NOMO-1 treated with DMSO at 0.1 percent for 48 hours (cell line): ENCODE measurements at regions not wholly inside any gene's neighbourhood (a gene's known extent, or its start where the extent isn't known, plus 50 kb on each side); places are given as distances from the start of the nearest gene placed in this dataset.

ENCODE experiments used
- DNase-seq: peaks from one replicate; lab custom pipeline; 2025; ENCODE audit not compliant: unreplicated experiment; lab: John Stamatoyannopoulos, UW

DNA sequence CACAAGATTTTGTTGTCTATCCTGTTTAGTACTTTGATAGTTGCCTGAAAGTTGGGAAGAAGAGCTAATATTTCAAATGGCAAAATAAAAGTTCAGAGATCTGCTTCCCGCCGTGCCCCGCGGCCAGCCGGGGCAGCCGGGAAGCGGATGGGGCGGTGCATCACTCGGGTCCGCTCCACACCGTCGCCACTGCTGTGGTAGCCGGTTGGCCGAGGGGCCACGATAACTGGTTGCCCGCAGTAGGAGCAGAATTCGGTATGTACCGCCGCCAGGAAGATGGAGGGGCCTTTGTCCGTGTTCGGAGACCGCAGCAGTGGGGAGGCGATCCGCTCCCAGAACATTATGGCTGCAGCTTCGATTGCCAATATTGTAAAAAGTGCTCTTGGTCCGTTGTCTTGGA lies 427.2 kb upstream of the PDE3A start:
- DNase-seq, result no peak

DNA sequence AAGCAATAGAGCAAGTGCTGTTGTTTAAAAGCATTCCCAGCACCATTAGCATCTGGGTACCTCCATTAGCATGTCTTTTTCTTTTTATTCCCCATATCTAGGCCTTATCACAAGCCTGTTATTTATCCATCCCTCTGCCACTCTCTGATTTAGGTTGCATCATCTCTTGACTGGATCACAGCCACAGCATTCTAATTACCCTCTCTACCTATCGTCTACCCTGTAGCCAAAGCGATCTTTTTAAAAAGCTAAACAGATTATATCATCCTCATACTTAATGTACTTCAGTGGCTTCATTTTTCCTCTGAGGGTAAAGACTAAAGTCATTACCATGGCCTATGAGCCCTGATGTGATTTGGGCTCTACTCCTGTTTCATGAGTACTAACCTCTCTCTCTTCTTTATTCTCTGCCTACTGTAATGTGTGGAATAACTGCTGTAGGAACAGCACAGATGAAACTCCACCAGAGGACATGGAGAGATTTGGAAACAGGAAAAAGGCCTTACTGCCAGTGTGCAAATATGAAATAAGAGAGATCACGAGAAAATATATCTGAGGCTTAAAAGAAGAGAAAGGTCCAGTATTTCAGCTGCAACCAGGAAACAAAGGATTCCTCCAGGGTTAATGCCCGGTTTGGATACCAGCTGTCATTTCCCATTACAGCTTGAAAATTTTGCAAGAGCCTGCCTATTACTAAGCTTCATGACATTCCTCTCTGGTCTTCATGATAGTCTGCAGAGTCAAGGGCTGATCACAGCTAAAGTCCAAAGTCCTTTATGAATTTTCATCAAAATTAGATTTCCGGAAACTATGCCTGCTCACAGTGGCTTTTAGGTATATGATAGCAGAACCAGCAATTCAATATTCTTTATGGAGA lies 422.5 kb upstream of the PDE3A start:
- no peak for DNase-seq

DNA sequence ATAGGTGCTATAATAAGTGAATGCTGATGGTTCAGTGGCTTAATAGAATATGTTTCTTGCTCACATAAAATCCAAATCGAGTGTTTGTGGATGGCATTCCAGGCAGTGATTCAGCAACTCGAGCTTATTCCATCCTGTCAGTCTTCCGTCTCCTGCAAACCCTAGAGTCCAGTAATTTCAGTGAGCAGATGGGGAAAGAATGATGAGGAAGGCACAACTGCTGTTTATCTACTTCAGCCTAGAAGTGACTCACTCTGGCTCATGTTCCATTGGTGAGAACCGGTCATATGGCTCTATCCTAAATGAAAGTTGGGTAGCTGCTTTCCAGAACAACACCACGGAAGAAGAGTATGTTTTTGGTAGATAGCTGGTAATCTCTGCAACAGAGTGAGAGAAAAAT lies 421.8 kb upstream of the PDE3A start:
- DNase-seq, result no peak

DNA sequence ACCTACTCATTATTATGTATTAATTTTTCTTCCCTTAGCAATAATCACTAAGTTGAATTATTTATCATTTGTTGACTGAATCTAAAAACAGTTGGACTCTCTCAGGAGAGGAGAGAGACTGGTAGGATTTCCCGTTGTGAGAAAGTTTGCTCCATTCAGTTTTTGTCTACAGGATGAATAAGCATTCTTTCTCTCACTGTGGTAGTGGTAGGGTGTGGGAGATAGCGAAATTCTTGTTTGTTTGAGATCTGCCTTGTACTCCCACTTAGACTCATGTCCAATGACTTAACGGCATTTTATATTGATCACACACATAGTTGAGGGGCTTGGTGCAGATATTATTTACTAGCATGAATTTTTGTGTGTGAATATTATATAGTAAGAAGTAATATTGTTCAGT lies 421.0 kb upstream of the PDE3A start:
- DNase-seq, result no peak

DNA sequence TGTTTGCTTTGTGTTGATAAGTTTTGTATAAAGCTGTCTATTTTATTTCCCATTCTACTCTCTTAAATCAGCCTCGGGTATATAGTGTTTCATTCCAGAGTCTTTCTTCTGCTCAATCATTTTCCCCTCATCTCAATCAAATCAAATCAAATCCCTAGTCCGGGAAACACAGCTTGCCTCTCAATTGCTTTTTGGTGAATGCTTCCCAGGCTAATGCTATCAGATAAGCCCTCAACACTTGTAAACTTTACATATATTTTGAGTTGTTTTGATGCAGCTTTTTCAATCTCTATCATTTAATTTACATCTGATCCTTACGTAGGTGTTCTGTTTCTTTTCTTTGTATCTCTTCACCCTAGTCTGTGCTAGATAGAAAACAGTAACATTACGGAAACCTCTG lies 416.7 kb upstream of the PDE3A start:
- DNase-seq, result no peak

DNA sequence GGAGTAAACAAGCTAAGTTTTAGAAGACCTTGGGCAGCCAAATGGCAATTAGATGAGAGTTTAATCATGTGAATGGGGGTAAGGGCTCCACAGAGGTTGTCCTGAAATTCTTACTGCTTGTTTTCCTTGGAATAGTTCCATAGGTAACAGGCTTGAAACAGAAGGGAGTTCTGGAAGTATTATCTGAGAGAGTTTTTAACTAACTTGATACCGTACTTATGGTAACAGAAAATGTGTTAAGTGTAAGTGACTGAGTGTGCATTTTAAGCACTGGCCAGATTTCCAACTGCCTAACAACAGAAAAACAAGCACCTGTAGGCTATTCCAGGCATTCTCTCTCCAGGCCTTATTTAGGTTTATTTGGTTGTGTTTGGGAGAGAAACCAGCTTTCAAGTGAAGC lies 414.6 kb upstream of the PDE3A start:
- no peak for DNase-seq

DNA sequence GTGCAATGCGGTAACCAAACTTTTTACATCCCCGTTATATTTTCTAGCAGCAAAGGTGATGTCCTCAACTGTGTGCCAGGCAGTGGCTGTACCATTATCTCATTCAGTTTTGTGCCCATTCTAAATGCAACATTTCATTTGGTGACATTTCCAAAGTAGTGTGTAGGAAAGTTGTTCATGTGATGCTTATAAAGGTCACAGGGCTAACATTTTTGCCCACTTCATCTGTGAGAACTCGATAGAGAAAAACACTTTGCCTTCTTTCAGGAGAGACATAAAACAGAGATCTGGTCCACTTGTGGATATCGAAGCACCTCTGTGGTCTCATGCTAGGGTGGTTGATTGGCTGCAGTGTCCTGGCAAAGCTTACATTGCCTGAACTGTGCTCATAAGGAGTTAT lies 414.2 kb upstream of the PDE3A start:
- no peak for DNase-seq

DNA sequence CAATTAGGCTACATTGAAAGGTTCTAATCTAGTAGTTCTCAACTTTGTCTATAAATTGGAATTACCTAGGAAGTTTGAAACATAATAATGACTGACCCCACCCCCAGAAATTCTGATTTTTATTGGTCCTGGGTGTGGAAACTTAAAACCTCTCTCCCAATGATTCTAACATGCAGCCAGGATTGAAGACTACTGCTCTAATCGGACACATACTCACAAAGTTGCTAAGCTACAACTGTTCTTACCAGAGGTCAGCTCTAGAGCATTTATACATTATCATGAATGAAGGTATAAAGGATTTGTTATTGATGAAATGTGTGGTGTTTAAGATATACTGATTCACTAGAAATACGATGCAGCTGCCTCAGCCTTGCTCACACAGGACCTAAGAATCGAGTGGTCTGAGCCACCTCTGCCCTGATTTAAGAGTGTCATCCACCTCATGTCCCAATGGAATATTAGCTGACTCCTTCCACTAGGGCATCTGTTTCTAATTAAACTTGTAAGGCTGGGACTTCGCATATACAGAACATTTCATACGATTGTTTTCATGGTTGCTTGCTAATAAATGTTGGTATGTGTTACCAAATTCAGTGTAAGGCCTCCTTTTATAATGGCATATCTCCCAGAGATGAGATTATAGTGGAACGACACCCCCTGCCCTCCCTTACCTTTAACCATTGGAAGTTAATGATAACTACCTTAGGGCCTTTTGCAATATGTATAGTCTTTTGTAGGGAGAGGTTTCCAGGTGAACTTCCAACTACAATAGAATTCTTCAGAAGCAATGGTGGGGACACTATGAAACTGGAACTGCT lies 410.8 kb upstream of the PDE3A start:
- no peak for DNase-seq

DNA sequence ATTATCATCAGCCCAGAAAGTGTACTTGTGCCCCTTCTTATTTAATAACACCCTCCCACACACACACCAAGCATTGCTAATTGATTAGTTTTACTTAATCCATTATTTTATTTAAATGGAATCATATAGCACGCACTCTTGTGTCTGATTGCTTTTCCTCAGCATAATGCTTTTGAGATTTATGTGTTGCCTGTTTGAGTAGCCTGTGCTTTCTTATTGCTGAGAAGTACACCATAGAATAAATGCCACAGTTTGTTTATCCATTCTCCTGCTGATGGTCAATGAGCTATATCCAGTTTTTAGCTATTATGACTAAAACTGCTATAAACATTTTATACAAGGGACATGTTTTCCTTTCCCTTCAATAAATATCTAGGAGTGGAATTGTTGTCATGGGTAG lies 409.9 kb upstream of the PDE3A start:
- no peak for DNase-seq

DNA sequence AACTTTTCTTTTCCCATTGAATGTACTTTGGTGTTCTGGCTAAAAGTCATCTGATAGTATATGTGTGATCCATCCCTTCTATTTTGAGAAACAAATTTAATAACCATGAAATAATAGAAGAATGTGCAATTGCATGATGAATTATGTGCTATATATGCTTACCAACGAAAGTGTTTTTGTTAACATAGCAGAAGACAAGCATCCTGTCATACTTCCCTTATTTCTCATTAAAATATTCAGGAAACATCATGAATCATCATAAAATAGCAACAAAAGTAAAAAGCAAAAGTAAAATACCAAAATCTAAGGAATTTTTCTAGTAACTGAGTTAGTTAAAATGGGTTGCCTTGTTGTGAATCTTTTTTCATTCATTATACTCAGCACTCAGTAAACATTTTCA lies 409.0 kb upstream of the PDE3A start:
- DNase-seq, result peak; percentile 7

DNA sequence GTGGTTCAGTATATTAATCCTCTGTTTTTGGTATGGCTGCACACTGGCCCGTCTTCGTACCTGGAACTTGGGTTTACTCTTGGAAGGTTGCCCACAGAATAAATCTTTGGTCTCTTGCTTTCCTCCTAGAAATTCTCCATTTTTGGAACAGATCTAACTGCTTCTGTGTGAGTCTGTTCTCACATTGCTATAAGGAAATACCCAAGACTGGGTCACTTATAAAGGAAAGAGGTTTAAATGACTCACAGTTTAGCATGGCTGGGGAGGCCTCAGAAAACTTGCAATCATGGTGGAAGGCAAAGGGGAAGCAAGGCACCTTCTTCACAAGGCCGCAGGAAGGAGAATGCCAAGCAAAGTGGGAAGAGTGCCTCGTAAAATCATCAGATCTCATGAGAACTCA lies 407.8 kb upstream of the PDE3A start:
- no peak for DNase-seq

DNA sequence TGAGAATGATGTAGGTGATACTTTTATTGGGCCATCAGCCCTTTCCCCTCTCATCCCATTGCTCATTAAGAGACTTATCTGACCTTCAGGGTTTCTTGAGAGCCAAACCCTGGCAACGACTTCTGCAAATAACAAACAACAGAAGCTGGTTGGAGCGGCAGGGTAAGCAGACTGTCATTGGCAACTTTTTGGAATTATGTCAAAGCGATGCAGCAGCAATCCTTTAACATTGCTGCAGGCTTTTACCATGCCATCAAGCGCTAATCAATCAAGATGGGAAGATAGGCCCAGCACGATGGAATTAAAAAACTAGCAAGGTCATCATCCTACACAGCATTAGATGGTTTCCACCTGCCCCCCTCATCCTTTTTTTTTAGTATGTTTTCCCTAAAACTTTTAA lies 406.1 kb upstream of the PDE3A start:
- DNase-seq, result no peak

DNA sequence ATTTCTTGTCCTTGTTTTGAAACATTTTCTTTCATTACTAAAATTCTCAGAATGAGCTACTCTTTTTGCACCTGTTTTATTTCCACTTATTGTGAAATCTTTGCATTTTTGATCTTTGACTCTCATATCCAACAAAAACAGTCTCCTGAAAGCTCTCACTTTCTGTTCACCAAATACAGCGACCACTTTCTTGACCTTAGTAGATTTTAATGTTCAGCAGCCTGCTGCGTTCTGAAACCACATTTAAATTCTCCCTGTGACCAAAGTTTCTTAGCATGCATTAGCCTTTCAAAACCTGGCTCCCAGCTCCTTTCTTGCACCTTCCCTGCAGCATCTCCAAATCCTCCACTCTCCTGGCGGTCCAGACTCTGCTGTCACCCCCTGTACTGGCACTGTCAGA lies 404.4 kb upstream of the PDE3A start:
- no peak for DNase-seq

DNA sequence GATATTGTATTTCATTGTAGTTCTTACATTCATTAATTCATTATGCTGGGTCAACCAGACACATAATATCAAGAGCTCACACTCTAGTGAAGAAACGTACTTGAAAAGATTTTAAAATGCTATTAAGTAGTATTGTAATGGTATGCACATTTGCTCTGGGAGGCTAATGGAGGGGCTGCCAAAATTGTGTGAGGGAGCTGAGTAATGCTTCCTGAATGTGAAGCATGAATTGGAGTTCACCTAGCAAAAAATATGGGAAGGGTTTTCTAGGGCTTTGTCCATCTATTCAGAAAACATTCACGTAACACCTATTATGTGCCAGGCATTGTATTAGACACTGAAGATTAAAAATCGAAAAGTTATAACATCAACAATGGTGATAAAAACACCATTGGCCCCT lies 403.8 kb upstream of the PDE3A start:
- DNase-seq, result no peak

DNA sequence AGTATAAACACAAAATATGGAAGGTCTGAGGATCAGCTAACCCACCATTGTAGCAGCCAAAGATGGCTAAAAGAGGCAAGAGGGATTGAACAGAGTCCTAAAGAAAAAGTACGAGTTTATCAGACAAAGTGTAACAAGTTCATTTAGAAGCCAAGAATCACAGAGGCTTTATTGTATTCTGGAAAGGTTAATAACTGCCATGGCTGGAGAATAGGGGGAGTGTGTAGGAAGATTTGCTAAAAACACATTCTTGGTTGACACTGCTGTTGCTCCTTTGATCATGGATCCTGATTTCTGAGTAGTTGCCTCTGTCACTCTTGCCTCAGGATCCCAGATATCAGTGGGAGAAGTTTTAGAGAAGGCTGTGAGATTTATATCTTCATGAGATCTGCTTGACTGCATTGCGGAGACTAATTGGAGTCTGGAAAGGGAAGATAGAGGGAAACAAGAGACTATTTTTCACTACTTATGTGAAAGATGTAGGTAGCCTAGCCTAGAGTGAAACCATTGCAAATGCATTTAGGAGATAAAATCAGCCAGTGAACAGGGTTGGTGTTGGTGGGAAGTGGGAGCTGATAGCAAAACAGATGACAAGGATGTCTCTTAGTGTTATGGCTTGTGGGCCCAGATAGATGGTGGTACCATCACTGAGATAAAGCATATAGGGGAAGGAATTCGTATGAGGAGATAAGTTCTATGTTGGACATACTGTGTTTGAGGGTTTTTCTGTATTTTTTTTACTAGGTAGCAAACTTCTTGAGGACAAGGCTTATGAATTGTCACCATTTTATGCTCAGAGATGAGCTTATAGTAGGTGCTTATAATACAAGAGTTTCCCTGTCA lies 402.9 kb upstream of the PDE3A start:
- no peak for DNase-seq

DNA sequence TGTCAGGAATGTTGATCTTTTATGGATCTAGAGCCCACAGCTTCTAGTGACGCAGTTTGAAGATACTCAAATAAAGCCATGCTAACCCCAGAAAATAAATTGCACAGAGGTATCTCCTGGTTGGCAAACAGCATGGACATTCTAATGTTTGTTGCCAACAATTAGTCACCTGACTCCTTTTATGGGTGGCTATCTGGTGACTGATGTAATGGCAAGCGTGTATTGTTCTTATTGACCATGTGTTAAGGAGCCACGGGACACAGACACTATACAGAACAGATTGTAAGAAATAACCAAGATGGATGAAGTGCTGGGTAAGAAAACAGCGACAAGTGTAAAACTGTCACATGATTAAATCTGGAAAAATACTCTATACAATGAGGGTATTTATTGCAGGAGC lies 401.3 kb upstream of the PDE3A start:
- DNase-seq, result no peak

DNA sequence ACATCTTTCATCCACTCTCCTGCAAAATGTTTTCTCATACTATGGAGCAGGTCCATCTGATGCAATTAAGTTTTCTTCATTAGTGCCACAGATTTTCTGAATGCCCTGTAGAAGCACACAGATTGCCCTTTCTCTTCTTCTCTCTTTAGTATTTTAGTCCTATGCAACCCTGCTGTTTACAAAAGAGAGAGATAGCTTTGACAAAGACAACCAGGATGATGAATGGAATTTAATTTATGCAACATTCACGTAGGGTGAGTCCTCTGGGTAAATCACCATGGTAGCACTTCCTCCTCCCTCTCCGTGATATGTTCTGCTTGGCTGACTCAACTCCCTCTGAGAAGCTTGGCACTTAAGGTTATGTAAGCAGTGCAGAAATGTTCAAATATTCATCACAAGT lies 400.9 kb upstream of the PDE3A start:
- DNase-seq, result peak; percentile 36

DNA sequence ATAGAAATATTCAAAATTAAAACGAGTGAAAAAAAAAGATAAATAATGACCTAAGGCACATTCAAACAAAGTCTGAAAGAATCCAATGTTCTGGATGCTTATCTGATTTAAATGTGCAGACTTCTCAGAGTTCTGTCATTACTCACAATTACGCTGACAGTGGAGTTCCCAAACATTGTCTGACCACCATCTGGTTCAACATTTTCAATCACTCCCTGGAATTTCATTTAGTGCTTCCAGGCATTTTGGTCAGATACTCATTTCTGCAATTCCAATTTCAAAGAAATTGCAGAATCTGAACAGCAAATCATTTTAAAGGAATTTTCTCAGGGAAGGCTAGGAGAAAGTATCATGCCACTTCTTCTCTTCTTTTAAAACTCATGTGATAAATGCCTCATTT lies 398.2 kb upstream of the PDE3A start:
- DNase-seq, result no peak

DNA sequence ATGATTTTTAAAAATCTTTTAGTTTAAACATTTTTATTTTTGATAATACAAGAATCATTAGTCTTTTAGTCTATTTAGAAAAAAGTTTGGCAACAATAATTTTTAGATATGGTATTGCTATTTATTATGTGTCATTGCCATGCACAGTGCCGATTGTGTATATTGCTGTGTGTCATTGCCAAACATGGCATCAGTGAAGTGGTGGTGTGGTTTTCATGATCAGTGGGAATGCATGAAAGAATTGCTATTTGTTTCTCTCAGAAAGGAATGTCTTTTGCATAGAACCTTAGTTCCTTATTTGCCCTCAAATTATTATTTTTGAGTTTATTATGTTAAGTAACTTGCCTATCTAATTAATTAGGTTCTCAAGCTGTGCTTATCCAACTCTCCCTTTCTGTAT lies 397.5 kb upstream of the PDE3A start:
- no peak for DNase-seq

DNA sequence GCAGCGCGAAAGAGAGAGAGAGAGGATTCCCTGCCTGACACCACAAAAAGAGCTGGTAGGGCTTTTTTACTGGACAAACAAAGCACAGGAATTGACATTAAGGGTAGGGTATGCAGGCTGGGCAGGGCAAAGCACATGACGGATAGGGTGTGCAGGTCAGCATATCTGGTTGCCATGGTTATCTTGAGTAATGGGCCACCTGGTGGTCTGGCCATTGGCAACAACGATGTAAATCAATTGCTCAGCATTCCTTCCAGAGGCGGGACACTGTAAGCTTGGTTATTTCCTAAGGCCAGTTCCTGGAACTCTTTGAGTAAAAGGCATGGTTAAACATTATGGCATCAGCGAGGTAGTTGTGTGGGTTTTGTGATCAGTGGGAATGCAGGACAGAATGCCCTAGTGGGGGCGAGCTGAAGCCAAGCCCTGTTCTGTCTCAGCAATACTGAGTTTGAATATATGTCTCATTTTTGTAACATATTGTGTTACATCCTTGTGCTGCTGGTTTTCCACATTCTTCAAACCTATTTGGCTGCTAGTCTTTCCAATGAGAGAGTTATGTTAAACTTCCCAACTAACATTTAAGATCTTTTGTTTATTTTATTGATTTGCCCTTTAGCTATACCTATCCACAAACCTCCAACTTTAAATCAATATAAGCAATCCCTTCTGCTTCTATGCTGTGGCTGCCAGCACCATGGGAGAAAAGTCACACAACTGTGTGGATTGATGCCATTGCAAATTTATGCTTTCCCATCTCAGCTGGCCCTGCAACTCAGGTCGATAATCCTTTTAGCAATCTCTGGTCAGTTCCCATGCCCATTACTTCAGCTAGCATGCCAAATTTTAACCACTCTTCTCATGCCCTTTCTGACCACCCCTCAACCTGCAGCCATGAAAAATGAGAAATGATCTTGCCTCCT lies 396.7 kb upstream of the PDE3A start:
- no peak for DNase-seq
